ENCODE measurements at regions not wholly inside any gene's neighbourhood (a gene's known extent, or its start where the extent isn't known, plus 50 kb on each side); places are given as distances from the start of the nearest gene placed in this dataset.

GRCh38 chr6:158876886-158877285, 57.7 kb upstream of the EZR start:
- TF ChIP-seq CTCF (conservative IDR thresholded peaks at IDR 0.05; ENCODE audit: low read length): no peak
- TF ChIP-seq EZH2phosphoT487 (IDR thresholded peaks at IDR 0.05; ENCODE audit: borderline replicate concordance, low read depth, low read length): no peak

All from OCI-LY7 (cell line).